Caki2 (cell line): ENCODE measurements at regions not wholly inside any gene's neighbourhood (a gene's known extent, or its start where the extent isn't known, plus 50 kb on each side); places are given as distances from the start of the nearest gene placed in this dataset.
A peak's percentile ranks its signal among the peaks of the same experiment; 100 is the strongest.

ENCODE experiments used
- DNase-seq: peaks from one replicate; pipeline ENCODE4 v3.0.0-alpha.2; 2015; ENCODE audit warnings: low read depth
- in situ Hi-C: cut with HindIII; loops from 2 replicates; pipeline ENCODE4 v1.10.0; 2016; ENCODE audit warnings: low sequenced_read_pairs, low pct_unique_long_range_greater_than_20kb, mixed read lengths

DNA sequence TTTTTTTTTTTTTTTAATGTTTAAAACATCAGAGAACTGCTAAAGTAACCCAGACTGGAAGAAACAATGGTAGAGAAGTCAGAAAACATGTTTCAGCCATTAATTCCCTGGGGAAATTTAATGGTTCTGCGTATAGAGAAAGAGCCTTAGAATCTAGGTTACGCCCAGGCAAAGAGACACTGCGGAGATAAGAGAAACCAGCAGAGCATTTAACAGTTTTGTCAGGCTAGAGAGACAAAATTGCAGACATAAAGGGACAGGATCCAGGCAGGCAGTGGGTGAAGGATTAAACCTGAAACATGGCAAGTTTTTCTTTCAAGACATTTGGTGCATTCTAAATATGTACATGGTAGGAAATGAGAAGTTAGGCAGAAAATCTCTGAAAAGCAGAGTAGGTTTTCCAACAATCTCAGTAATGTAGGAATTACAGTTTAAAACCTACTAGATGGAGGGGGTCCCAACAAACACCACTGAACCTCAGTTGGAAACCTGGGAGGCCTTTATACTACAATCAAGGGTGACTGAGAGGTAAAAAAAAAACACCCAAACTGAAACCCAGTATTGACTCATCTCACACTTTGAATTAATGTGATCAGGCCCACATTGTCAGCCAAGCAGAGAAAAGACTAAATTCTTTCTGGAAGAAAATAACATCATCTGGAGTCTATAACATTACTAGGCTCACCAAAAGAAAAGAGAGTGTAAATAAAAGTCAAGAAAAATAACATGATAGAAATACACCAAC lies 254.2 kb upstream of the NWD2 start:
- DNase-seq: no peak
- in situ Hi-C loops: no loop called here

DNA sequence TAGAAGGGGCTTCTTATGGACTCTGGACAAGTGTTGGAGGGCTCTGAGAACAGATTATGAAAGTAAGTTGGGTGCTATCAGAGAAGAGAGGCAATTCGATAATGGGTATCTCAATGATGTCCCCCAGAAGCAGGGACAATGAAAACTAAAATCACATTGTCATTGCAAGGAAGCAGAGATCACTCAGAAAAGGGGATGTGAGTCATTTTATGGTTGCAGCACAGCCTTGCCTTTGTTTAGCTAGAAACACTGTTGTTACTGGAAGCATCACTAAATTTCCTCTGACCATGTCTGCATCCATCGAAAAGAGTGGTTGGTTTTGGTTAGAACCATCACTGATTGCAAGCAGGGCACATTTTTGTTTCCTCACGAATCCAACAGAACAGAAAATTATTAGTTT lies 246.8 kb upstream of the NWD2 start:
- in situ Hi-C loops: no loop called here
- DNase-seq: no peak

DNA sequence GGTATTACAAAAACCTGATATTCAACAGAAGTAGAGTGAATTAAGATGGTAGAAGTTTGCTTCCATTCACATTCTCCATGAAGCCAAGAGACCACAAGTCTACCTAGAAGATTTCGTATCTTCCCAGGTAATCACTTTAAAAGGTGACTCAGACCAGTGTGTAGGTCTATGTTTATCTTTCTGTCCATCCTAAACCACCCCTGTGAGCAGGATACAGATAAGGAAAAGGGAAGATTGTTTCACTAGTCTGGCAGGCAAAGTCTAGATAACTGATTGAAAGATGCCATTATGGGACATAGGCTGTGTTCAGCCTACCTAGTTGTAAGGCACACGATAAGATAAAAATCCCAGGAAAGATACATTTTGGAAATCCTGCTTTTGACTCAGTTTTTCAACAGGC lies 244.3 kb upstream of the NWD2 start:
- in situ Hi-C loops: no loop called here
- no peak for DNase-seq

DNA sequence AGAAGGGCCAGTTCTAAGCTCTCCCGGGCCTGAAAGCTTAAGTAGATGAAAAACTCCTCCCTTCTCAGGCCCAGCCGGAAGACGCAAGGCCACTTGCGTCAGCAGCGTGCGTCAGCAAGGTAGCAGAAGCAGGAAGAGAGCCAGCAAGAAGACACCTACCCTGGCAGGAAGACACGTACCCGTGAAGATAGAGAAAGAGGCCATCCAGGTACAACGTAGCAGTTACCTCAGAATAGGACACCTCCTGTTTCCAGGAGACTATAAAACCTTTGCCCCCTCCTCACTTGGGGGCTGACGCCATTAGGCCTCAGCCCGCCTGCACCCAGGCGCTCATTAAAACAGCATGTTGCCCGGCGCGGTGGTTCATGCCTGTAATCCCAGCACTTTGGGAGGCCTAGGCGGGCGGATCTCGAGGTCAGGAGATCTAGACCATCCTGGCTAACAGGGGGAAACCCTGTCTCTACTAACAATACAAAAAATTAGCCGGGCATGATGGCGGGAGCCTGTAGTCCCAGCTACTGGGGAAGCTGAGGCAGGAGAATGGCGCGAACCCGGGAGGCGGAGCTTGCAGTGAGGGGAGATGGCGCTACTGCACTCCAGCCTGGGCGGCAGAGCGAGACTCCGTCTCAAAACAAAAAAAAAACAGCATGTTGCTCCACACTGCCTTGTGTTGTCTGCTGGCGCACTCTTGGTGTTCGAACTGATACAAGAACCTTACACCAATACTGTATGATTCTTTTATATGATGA lies 242.7 kb upstream of the NWD2 start:
- DNase-seq: no peak
- in situ Hi-C loops: no loop called here

DNA sequence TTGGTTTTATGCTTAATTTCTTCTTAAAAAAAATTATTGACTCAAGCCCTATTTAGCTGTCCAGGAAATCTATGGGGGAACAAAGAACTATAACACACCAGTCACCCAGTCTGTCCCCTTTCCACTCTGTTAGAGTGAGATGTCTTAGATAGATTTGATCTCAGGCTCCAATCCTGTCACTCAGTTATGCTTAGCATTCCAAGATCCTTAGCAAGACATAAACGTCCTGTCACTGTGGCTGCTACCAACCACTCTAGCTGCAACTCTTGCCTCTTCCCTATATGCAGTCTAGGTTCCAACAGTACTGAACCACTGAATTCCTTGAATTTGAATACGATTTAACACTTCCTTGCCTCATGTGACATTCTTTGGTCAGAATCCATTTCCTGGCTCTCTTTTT lies 241.9 kb upstream of the NWD2 start:
- no peak for DNase-seq
- in situ Hi-C loops: no loop called here

DNA sequence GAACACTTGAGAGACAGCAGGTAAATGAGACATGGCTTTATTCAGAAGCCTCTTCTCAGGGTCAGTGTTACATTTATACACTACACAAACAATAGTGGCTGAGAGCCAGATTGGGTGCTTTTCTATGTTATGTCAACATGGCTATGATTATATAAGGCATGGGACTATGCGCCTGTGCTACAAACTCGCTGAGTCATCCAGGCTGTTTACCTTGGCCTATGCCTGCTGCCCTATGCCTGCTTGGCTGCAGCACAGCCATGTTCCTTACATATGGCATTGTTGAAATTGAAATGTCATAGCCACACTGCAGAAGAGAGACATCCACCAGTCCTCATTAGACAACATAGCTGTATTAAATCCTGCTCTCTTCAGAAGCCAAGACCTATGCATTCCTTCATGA lies 236.3 kb upstream of the NWD2 start:
- in situ Hi-C loops: no loop called here
- DNase-seq: peak; percentile 72

DNA sequence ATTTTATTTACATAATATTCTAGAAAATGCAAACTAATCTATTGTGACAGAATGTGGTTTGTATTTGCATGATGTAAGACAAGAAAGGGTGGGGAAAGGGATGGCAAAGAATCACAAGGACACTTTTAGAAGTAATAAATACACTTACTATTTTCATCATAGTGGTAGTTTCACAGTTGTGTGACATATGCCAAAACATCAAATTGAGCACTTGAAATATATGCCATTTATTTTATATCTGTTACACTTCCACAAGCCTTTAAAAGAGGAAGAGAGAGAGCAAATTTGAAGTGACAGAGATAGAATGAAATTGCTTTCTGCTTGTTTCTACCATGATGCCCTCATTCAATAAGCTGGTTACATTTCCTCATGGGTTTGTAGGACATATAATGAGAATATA lies 230.0 kb upstream of the NWD2 start:
- in situ Hi-C loops: no loop called here

DNA sequence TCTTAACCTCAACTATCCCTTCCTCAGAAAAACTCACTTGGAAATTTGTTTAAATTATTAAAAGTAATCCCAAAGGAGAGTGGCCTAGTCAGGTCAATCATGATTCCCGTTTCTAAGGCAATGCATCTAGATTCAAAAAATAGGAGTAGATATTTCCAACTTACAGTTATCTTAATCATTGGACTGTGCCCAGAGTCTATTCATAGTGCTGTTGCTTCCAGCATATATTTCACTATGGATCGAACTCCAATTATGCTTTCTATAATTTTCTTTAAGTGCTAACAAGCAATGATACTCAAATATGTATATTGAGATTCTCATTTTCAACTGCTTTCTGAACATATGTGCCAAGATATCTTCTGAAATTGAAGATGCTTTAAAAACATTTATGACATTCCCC lies 229.2 kb upstream of the NWD2 start:
- no peak for DNase-seq
- in situ Hi-C loops: no loop called here

More for the DNA sequence above, 230.0 kb upstream of the NWD2 start:
- DNase-seq: no peak

DNA sequence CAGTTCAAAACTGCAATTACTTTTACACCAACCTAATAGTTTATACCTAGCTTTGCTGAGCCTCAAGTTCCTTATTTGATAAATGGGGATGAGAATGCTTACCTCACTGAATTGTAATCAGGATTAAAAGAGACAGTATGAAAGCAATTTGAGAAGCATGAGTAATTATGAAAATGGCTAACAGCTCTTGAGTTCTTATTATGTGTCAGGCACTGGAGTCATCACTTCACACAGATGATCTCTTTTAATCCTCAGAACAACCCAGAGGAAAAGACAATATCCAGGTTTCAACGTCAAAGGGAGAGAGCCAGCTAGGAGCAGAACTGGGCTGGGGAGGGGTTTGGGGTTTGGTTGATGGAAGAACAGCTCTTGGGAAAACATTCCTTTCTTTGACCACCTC lies 221.0 kb upstream of the NWD2 start:
- no peak for DNase-seq
- in situ Hi-C loops: no loop called here

DNA sequence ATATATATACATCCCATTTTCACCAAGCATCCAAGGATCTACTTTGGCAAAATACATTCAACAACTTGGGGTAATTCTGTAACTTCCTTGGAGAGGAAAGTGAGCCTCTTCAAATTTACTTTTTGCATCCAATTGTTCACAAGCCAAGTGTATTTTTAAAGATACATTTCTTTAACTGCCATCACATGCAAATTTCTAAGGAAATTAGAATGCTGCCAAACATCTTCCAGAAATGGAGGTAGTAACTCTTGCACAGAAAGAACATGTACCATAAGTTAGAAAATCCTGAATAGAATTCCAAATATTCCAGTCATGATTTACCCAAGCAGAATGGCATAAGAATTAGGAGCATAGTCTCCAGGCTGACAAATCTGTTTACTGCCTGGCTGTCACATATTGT lies 220.5 kb upstream of the NWD2 start:
- no peak for DNase-seq
- in situ Hi-C loops: no loop called here

DNA sequence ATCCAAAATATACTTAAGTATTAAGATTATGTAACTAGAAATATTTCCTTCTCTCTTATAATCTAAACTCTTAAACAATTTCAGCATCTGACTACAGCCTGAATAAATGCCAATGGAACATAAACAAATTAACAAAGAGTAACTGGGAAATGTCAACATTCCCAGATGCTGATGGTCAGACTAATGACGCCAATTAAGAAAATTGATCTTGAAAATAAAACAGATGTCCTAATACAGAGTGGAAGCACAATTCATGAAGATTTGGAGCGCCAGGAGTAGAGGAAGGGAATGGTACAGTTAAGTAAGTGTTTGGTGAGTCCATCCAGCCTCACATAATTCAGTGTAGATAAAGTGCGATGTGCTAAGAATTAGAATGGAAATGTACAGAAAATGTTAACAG lies 203.7 kb upstream of the NWD2 start:
- no peak for DNase-seq
- in situ Hi-C loops: no loop called here

DNA sequence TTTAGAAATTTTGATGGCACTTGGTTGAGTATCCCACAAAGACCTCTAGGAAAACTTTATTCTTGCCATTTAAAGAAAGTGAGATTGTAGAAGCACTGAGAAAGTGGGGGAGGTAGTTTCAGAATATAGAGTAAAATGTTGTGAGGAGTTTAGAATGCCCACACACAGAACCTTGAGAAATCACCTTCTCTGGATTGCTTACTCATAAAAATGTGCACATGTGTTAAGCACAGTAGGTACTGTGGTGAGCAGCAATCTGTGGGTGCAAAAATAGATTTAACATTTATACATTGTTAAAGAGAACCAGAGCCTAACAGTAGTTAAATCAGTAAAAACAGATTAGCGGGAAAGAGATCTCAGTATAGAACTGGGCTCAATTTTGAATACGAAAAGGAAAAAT lies 201.2 kb upstream of the NWD2 start:
- DNase-seq: no peak
- in situ Hi-C loops: no loop called here

DNA sequence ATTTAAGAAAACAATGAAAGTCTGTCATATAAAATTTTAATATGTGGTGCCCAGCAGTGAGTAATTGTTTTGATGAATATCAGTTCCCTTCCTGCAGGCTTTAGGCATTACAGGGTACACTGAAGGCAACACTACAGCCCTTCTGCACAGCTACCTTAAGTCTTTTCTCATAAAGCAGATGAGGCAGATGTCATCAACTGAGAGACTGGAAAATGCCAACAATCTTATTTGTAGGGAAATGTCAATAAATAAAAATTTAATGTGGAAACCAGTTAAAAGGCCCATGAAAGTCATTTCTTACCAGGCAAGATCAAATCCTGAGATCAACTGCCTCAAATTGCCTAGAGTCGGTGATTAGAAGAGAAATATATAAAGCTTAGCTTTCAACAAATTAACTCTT lies 193.4 kb upstream of the NWD2 start:
- in situ Hi-C loops: no loop called here
- DNase-seq: no peak

DNA sequence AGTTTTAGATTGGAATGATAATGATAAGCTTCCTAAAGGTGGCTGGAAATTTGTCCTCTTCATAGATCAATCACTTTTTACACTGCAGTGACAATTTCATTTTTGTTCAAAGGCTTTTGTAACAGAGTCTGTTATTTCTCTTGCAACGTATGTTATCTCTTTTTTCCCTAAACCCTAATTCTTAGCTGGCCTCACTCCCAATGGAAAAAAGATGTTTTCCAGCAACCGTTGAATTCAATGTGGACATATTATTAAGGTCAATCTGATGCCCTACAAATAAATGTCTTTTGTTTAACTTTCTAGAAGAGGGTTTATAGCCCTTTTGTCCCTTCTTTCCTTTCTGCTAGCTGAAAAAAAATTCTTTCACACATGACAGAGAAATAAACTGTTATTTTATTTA lies 192.7 kb upstream of the NWD2 start:
- DNase-seq: no peak
- in situ Hi-C loops: no loop called here

DNA sequence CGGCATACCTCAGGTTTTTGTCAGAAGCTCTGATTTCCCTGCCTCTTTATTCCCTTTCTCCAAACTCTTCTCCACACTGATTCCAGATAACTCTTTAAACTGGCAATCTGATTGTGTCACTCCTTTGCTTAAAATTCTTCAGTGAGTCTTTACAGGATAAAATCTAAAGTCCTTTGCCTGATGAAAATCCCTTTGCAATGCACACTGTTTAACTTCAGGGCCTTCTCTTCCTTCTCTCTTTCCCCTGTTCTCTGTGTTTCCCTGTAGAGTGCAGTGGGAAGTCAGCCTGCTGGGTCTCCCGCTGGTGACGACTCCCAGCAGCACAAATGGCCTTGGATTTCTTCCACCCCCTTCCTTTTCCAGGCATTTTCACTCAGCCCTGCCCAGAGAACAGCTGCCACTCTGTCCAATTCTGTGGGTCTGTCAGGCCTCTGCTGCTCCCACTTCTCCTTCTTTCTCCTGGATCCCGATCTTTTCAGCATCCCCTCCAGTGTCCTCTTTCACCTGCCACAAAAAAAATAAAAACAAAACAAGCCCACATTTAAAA lies 189.9 kb upstream of the NWD2 start:
- in situ Hi-C loops: no loop called here
- DNase-seq: no peak

DNA sequence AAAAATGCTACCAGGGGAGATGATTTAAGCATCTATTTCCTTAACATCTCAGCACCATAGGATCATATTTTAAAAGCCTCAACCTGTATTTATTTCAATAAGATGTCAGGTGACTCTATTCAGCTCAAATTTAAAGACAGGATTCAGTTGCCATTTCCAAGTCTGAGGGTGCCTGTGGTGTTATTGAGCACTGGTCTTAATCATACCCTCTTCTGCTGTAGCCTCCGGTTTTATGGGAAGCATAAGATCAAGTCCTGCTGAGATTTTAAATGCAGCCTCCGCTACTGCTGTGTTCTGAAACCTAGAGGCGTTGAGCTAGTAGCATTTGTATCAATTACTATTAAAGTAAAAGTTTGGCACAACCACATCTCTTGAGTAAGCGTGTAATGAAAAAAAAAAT lies 185.7 kb upstream of the NWD2 start:
- in situ Hi-C loops: no loop called here
- DNase-seq: no peak

DNA sequence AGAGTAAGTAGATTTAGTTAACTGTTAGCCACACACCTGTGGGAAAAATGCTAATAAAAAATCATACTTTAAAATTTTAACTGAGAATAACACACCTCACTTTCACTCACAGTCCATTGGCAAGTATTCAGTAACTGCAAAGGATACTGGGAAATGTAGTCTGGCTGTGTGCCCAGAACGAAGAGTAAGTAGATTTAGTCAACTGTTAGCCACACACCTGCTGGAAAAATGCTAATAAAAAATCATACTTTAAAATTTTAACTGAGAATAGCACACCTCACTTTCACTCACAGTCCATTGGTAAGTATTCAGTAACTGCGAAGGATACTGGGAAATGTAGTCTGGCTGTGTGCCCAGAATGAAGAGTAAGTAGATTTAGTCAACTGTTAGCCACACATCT lies 178.4 kb upstream of the NWD2 start:
- no peak for DNase-seq
- in situ Hi-C loops: no loop called here

DNA sequence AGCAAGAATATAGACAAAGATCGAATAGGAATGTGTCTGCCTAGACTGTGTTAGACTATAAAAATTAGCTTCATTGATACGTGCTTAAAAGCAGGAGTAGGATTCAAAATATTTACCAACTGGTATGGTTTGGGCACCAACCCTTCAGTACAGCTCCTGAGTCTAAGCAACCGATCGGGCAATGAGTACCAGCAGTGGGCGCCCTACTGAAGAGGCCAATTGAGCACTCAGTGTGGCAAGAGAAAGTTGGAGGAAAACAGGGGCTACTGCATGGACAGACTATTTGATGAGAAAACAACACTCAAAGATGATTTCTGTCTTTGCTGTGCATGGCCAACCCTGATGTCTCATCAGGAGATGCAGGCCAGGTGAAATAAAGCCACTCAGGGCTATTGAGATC lies 176.0 kb upstream of the NWD2 start:
- in situ Hi-C loops: no loop called here
- no peak for DNase-seq

DNA sequence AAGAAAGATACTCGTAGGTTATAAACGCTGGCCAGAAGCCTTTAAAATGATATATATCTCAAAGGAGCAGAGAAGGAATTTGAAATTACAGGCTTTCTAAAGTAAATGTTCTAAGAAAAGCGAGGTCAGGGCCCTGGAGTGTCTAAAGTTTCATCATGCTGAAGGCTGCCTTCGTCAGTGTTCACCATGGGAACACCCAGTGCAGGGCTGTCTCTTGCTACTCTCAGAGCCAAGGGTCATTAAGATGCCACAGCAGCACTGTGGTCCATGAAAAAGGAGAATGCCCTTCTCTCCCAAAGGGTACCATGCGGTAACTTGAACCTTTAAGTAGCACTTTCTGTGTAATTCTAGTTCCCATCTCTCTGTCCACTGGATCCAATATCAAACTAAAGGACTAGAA lies 174.5 kb upstream of the NWD2 start:
- in situ Hi-C loops: no loop called here

DNA sequence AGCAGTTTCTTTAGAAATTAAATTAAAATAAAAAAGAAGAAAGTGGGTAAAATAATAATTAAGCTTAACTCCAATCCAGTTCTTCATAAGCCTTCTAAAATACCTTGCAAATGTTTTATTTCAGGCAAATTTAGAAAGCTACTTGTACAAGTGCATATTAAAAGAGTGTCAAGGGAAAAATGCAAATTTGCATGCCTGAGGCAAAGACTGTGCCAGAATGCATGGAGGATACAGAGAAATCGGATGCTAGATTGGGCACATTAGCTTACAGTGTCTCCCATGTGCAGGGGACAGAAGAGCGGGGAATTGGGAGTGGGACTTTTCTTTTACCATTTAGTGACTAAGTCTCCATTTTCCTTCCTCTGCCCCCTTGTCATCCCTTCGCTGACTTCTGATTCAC lies 173.0 kb upstream of the NWD2 start:
- DNase-seq: no peak
- in situ Hi-C loops: no loop called here

More for the DNA sequence above, 174.5 kb upstream of the NWD2 start:
- DNase-seq: no peak
